Subcutaneous abdominal adipose tissue (tissue), 5 donors: ENCODE measurements at regions not wholly inside any gene's neighbourhood (a gene's known extent, or its start where the extent isn't known, plus 50 kb on each side); places are given as distances from the start of the nearest gene placed in this dataset.

ENCODE experiments used
- H3K27ac ChIP-seq: one replicate; pipeline ENCODE4 v1.7.0; 2013; ENCODE audit warnings: low read depth, mild to moderate bottlenecking, inconsistent platforms, low read length, moderate library complexity
- H3K27me3 ChIP-seq, 5 donors: one replicate each; pipeline ENCODE4 v1.7.0; 2013; ENCODE audit warnings: low read length in 5 of 5, inconsistent platforms in 1 of 5; ENCODE audit not compliant: control insufficient read depth in 5 of 5, insufficient read depth in 4 of 5
- H3K36me3 ChIP-seq, 5 donors: one replicate each; pipeline ENCODE4 v1.7.0; 2013; ENCODE audit warnings: low read length in 5 of 5; ENCODE audit not compliant: control insufficient read depth in 5 of 5, insufficient read depth in 5 of 5
- H3K4me1 ChIP-seq, 5 donors: one replicate each; pipeline ENCODE4 v1.7.0; 2013; ENCODE audit warnings: low read length in 5 of 5, mild to moderate bottlenecking in 3 of 5, moderate library complexity in 1 of 5; ENCODE audit not compliant: control insufficient read depth in 5 of 5, insufficient read depth in 5 of 5
- H3K4me3 ChIP-seq, 5 donors: one replicate each; pipeline ENCODE4 v1.7.0; 2013; ENCODE audit warnings: low read length in 5 of 5, low read depth in 1 of 5
- H3K9ac ChIP-seq, 5 donors: one replicate each; pipeline ENCODE4 v1.7.0; 2013; ENCODE audit warnings: low read length in 5 of 5, mild to moderate bottlenecking in 4 of 5, moderate library complexity in 3 of 5
- H3K9me3 ChIP-seq, 5 donors: one replicate each; pipeline ENCODE4 v1.7.0; 2013; ENCODE audit warnings: low read length in 5 of 5; ENCODE audit not compliant: control insufficient read depth in 5 of 5
- donor health status: healthy.
- donor health status: healthy.
- donor health status: healthy.
- donor health status: healthy.
- donor health status: healthy.

DNA sequence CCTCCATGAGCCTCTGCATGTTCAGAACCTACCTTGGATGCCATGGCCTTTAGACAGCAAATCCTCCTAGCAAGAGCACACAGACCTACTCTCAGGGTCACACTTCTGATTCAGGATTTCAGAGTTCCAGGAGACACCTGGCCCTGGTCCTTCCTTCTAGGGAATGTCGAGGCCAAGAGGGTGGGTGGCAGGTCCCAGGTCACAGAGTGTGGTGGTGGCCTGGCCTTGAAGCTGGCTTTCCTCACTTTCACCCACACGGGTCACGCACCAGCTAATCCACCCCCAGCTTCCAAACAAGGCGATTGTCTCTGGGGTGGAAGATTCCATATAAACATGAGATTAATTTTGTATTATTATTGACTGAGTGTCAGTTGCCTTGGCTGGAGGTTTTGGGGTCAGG is 328.3 kb upstream of the RTL1 start:
- Histone ChIP-seq H3K27ac (no peak overlapping the region), H3K9me3 (no peaks in the 10 kb centered on the region), H3K4me1 (no peaks in the 10 kb centered on the region), H3K4me3 (no peak overlapping the region), H3K36me3 (no peaks in the 10 kb centered on the region), H3K9ac (no peak overlapping the region), H3K27me3 (peaks cover 5 to 12% (median 11%) of the 10 kb centered on the region in 5 donors)

DNA sequence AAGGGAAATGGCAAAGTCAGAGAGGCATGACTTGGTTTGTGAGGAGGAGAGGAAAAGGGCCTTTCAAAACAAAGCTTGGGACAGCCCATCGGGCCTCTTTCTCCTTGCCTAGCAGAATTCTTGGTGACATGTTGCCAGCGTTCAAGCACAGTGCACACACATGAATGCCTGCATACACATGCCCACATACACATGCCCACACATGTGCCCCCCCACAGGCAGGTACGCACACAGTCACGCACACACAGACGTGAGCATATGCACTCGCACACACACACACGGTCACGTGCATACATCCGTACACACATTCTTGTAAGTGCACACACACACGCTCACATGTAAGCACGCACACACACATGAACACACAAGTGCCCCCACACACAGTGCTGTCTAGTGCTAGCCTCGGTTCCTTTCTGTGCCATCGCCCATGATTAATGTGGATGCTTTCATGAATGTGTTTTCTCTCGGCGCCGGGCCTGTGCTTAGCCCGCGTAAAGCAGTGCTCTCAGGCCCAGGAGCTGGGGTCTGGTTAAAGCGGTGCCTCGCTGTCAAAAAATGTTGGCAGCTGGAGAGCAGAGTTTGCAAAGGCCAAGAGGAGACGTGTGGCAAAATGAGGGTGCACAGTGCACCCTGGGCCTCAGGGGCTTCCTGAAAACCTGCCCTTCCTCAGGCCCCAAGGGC is 328.8 kb upstream of the DIO3 start:
- peaks cover 5 to 13% (median 10%) of the 10 kb centered on the region in 5 donors for H3K27me3 ChIP-seq
- H3K9ac ChIP-seq, result no peak overlapping the region
- no peaks in the 10 kb centered on the region for H3K9me3 ChIP-seq
- H3K4me1 ChIP-seq, result no peaks in the 10 kb centered on the region
- H3K27ac ChIP-seq, result no peak overlapping the region
- no peak overlapping the region for H3K4me3 ChIP-seq
- no peaks in the 10 kb centered on the region for H3K36me3 ChIP-seq

DNA sequence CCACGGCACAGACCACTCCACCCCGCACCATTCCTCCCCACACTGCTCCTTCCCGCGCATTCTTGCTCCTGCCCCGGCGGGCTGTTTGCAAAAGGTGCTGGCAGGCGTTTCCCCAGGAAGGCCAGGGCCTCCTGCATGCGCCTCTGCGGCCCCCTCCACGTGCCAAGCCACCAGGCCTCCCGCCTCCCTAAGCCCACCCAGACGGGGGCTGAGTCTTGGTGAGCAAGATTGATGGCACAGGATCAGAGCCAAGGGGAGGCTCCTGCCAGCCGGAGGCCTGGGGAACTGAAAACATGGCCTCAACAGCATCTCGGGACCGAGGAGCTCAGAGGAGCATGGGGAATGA is 328.3 kb upstream of the DIO3 start:
- H3K4me1 ChIP-seq, result no peaks in the 10 kb centered on the region

DNA sequence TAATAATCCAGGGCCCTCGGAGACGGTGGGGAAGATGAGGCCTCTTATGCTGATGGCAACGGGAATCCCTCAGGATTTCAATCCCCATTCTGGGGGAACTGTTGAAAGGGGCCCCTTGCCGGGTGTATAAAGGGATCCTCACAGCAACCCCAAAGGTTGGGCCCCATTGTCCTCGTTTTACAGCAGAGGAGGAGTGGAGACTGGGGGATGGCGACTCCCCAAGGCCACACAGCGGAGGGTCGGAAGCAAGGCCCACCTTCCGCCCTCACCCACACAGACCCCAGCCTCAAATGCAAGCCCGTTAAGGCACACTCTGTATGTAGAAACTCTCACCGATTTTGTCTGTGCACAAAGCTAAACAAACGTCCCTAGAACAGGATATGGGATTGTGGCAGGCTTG is 327.9 kb upstream of the DIO3 start:
- Histone ChIP-seq H3K4me1 (no peaks in the 10 kb centered on the region), H3K4me3 (no peak overlapping the region), H3K9me3 (no peaks in the 10 kb centered on the region), H3K9ac (no peak overlapping the region), H3K27ac (no peak overlapping the region), H3K27me3 (peaks cover 5 to 13% (median 10%) of the 10 kb centered on the region in 5 donors), H3K36me3 (no peaks in the 10 kb centered on the region)

More for the DNA sequence above, 328.3 kb upstream of the DIO3 start:
- Histone ChIP-seq H3K4me3 (no peak overlapping the region), H3K36me3 (no peaks in the 10 kb centered on the region), H3K27ac (no peak overlapping the region), H3K27me3 (peaks cover 5 to 13% (median 10%) of the 10 kb centered on the region in 5 donors), H3K9ac (no peak overlapping the region), H3K9me3 (no peaks in the 10 kb centered on the region)

DNA sequence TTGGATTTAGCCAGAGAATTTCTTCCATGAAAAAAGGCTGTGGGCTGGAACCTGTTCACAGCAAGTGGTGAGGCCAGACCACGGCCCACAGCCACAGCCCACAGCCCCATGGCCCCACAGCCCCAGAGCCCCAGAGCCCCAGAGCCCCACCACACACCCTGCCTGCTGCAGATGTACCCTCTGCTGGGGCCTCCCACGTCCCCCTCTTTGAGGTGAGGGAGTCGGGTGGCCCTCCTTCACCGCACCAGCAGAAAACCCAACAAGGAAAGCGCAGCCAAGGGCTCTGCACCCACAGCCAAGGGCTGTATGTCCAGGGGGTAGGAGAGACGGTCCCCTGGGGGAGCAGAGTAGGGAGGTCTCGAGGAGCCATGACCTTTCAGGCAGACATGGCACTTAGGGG is 327.5 kb upstream of the DIO3 start:
- Histone ChIP-seq H3K9ac (no peak overlapping the region), H3K27ac (no peak overlapping the region), H3K36me3 (no peaks in the 10 kb centered on the region), H3K4me3 (no peak overlapping the region), H3K4me1 (no peaks in the 10 kb centered on the region), H3K9me3 (no peaks in the 10 kb centered on the region), H3K27me3 (peaks cover 5 to 15% (median 10%) of the 10 kb centered on the region in 5 donors)

DNA sequence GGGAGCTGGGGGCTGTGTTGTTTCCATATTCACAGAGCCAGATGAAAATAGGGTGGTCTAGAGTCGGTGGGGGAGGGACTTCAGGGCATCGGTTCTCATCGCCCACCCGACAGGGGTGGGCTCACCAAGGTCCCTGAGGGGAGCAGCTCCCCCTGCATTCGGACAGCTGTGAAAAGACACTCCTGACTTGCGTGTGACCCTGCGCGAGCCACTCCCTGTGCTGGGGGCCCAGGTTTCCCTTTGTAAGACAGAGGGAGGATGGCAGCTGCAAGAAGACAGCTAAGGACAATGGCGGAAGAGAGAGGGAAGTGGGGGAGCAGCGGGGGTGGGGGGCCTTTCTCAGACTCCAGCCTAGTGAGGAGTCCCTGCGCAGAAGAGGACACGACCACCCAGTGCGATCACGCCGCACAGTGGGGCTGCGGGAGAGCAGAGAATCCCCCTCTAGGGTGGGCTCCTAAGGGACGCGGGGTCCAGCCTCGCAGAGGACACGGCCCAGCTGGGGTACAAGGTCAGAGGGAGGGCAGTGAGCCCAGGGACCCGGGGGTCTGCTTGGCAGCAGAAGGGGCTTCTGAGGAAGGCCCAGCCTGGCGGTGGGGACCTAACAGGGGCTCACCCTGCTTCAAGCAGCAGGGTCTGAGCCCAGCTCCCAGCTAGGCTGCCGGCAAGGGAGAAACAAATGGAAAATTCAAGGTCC is 326.9 kb upstream of the DIO3 start:
- Histone ChIP-seq H3K27ac (no peak overlapping the region), H3K36me3 (no peaks in the 10 kb centered on the region), H3K4me1 (no peaks in the 10 kb centered on the region), H3K9me3 (no peaks in the 10 kb centered on the region), H3K9ac (no peak overlapping the region), H3K4me3 (no peak overlapping the region), H3K27me3 (peaks cover 5 to 19% (median 10%) of the 10 kb centered on the region in 5 donors)

DNA sequence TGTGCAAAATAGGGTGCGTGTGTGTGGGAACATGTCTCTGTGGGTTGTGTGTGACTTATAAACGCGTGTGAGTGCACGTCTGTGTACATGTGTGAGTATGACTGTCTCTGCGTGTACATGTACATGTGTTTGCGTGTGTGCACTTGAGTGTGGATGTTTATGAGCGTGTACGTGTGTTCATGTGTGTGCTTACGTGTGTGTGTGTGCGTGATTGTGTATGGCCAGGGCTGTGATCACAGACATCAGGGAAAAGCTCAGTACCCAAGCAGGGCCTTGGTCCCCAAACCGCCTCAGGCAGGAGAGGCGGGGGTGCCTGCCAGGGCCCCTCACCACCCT is 326.3 kb upstream of the DIO3 start:
- no peak overlapping the region for H3K9ac ChIP-seq

DNA sequence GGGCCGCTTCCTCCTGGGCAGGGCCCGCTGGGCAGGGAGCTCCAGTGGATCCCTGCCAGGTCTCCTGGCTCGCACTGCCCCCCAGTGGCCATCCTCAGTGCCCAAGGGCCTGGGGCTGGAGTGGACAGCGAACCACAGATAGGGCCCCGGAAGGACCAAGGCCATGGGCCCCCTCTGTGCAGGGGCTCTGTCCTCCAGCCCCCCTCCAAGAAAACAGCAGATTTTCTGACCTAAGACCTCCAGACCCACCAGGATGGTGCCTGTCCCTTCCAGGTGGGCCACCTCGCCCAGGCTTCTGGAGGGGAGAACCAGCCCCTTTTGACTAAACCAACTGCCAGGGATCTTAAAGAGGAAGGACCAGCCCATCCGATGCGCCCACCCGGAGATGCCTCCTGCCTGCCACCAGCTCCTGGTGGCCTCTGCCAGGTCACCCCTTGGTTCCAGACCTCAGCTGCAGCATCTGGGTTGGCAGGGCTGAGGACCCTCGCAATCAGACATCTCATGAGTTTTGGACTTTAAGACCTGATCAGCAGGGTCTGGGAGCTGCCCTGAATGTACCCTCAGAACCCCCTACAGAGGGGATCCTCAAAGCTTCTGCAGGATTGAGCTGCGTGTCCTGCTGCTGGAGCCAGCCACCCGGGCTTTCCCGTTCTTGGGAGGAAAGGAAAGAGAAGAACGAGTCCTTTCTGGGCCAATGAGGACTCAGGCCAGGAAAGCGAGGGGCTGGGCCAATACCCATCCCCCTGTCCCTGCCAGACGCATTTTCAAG is 325.8 kb upstream of the DIO3 start:
- no peaks in the 10 kb centered on the region for H3K9me3 ChIP-seq
- H3K27ac ChIP-seq, result no peak overlapping the region
- no peaks in the 10 kb centered on the region for H3K4me1 ChIP-seq
- peaks cover 5 to 17% (median 8%) of the 10 kb centered on the region in 5 donors for H3K27me3 ChIP-seq
- no peak overlapping the region for H3K9ac ChIP-seq
- H3K4me3 ChIP-seq, result no peak overlapping the region
- H3K36me3 ChIP-seq, result no peaks in the 10 kb centered on the region

More for the DNA sequence above, 326.3 kb upstream of the DIO3 start:
- Histone ChIP-seq H3K27me3 (peaks cover 5 to 19% (median 10%) of the 10 kb centered on the region in 5 donors), H3K4me3 (no peak overlapping the region), H3K36me3 (no peaks in the 10 kb centered on the region), H3K4me1 (no peaks in the 10 kb centered on the region), H3K9me3 (no peaks in the 10 kb centered on the region), H3K27ac (no peak overlapping the region)

DNA sequence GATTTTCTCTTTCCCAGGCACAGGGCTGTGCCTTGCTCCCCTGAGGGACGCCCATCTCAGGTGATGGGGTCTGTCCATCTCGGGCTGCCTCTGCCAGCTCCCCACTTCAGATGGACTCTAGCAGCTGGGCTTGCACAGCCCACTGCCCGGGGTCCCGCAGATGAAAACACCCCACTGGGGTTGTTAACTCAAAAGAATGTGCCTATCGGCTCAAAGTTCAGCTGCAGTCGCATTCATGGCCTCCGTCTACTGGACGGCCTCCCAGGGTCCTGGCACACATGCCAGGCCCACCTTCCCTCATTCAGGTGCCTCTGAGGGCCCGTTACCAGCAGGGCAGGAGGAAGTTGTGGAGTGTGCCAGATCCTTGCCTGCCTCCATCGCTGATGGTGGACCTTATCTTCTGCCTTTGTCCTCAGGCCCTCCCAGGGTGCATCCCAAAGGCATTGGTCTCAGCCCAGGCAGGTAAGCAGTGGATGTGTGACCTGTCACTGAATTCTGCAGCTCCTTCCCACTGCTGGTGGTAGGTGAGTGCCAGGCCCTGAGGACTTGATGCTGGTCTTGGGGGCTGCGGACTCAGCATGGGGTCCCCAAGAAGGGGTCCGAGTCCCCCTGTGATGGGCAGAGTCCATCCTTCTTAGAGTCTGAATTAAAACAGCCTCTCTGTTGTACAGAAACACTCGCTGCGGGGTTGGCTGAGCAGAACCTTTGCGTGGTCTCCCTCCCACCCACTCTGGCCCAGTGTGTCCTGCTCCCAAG is 324.6 kb upstream of the DIO3 start:
- Histone ChIP-seq H3K4me3 (no peak overlapping the region), H3K4me1 (no peaks in the 10 kb centered on the region), H3K9ac (no peak overlapping the region), H3K27me3 (peaks cover 4 to 18% (median 7%) of the 10 kb centered on the region in 5 donors), H3K9me3 (peaks cover 0 to 6% (median 0%) of the 10 kb centered on the region in 5 donors), H3K27ac (no peak overlapping the region), H3K36me3 (no peaks in the 10 kb centered on the region)
